GDM1 (cell line): ENCODE measurements at regions not wholly inside any gene's neighbourhood (a gene's known extent, or its start where the extent isn't known, plus 50 kb on each side); places are given as distances from the start of the nearest gene placed in this dataset.
"Not testable (repeated sequence)": the region's sequence is repeated elsewhere in the genome, so short reads cannot be mapped to it uniquely, and the experiment has no call there.

Experiments
- DNase-seq: peaks from one replicate; lab custom pipeline; 2025; lab: John Stamatoyannopoulos, UW

DNA sequence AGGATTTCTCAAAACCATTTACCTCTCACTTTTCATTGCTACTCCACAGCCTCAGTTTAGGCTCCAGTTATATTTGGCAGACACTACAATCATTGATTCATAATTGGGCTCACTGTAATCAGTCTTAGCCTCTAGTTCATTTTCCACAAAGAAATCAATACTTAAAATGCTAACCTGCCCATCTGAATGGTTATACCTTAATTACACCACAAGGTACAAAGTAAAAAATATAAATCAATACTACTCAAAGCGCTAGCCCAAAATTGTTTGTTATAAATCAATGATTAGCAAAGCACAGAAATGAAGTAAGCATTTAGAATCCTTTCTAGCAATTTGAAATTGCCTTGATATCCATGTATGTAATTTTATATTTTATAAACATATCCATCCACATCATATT lies 222.6 kb upstream of the NDST3 start:
- no peak for DNase-seq

DNA sequence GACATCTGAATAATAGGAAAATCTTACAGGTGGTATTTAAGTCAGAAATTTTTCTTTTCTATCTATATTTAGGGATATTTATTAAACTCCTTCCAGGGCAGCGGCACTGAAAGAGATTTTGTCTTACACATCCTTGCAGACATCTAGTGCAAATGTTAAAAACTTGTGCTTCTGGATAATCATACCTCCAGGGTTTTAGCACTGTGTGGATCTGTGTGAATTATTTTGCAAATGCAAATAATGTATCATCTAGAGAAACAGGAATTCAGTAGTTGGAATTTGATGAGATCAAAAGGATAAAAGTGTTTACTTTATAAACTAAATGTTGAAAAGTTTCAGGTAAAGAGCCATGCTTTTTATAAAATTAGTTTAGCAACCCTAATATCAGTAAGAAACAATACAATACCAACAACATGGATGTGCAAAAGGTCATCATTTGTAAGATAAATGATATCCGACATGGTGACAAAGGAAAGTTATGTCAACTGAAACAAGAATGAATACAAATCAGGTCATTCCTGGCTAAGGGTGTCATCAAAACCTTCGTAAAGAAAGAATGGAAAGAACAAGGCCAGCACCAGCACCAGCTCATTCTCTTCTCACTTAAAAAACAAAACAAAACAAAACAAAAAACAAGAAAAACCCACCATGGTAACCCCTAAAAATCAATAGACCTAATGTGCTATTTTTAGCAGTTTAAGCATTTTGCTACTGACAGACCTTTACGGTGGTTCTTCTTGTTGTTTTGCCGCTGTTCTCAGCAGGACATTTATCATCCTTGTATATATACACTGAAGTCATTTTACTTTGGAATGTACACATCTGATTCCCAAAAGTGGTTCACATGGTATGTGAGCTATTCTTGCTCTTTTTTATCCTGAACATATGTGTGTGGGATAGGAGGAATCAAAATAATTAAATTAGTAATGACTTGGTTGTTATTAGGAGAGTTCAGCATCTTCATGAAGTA lies 219.7 kb upstream of the NDST3 start:
- no peak for DNase-seq

DNA sequence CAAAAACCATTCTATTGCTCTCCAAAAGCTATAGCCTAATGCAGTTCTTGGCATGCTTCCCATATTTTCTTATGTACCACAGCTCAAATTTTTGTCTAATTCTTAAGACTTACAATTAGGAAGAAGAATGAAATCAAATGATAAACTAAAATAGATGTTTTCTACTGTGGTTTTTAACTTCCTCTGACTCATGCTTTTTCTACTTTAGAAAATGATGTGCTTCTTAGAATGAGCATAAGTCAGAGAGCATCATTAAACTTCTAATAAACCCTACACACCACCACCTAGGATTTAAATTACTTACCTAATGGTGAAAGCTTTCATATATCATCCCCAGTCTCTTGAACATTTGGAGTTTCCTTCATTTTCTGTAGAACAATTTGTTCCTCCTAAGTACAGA lies 217.0 kb upstream of the NDST3 start:
- DNase-seq: no peak

DNA sequence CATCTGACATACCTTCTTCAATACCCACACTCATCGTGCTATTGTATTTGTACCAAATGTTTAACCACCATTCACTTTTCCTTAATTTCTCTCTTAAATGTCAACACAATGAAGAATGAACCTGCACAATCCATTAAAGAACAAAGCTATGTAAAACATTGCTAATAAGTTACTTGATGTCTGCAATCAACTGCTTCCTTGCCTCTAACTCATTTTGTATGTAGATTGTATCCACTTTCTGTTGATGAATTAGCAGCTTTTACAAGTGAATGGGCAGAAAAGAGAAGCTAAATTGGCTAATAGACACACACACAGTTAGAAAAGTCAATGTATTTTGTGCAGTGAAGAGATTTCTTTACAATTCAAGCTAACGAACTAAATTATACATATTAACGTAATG lies 212.5 kb upstream of the NDST3 start:
- DNase-seq: no peak

DNA sequence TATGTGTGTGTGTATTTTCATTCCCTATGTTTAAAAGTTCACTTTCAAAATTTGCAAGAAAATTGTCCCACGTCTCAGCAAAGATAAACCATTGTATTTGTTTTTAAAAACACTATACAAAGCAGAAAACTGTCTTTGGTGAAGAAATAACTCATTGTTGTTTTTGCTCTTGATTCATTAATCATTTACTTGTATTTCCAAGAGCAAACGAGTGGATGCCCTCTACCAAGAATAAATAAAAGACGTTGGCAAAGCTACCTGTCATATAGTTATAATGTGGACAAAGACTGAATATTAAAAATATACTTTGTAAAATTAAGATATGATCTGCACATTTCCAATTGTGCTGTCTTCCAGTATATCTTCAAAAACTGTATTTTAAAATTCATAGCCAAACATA lies 210.9 kb upstream of the NDST3 start:
- DNase-seq: no peak

DNA sequence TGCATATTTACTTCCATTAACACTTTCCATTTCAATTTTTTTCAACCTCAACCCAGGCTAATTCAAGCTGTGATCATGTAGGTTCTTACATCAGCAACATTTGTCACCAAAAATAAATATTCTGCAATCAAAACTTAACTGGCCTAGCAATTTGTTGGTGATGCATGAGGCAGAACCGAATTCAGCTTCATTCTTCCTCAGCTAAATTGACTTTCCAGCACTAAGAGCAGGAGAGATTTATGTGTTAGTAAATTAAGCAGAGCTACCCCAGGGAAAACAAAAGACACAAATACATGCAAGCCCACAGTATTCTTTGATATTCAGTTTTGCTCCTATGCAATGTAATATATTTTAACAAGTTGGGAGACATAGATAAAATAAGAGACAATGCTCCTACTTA lies 208.7 kb upstream of the NDST3 start:
- no peak for DNase-seq

DNA sequence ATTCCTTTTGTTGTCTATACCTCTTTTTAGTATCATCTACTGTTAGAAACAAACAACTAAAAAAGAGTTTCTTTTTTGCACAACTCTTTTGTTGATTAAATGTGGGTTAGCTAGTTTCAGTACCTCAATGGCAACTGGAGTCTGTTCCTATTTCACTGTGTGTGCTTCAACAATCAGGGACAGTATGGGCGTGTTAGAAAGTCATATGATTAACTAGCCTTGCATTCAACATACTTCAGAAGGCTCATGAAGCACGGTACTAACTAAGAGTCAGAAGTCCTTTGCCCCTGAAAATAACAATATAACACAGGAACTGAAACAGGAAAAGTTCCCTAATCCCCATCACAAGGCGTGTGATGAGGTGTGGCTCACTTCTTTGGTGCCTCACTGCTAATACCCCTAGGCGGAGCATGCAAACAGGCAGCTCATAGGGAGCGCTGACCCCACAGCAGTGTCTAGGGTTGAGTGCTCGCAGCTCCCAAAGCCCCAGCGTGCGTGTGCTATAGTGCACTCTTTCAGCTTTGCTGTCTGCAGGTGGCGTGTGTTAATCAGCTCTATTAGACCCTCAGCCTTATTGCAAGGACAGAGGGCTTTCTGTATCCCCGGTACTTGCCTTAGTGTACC lies 203.1 kb upstream of the NDST3 start:
- no peak for DNase-seq

DNA sequence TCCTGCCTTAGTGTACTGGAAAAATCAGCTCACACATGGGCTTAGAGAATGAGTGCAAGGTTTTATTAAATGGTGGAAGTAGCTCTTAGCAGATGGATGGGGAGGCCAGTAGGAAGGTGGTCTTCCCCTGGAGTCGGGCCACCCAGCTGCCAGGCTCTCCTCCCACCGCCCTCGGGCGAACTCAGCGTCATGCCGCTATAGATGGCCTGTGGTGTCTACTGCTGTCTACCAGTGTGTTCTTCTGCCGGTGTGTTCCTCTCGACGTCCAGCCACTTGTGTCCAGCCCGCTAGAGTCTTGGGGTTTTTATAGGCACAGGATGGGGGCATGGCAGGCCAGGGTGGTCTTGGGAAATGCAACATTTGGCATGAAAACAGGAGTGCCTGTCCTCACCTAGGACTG lies 198.7 kb upstream of the NDST3 start:
- DNase-seq: no peak

DNA sequence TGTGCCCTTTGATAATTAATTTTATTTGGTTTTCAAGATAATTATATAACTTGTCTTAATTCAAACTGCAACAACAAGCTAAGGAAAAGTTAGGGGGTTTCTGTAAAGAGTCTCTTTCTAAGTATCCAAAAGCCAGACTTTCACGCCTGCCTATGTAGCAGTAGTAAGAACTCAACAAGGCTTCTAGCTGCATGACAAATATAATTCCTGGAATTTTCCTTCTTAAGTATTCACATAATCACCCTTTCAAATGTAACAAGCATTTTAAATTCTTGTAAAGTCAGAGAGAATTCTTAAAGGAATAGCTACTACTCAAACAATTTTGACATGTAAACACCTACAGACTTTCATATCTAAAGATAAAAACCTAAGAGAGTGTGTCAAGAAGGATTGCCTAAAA lies 189.7 kb upstream of the NDST3 start:
- no peak for DNase-seq

DNA sequence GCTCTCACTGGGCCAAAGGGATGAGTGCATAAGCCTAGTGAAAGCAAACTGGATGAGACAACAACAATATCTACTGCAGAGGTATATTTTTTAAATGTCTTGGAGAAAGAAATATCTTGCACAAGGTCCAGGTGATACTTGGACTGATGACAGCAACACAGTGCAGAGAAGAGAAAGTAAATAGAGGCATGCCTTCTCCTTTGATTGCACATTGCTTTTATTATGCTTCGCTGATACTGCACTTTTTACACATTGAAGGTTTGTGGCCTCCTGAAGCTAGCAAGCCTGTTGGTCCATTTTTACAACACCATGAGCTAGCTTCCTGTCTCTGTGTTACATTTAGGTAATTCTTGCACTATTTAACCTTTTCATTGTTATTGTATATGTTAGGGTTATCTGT lies 189.0 kb upstream of the NDST3 start:
- no peak for DNase-seq

DNA sequence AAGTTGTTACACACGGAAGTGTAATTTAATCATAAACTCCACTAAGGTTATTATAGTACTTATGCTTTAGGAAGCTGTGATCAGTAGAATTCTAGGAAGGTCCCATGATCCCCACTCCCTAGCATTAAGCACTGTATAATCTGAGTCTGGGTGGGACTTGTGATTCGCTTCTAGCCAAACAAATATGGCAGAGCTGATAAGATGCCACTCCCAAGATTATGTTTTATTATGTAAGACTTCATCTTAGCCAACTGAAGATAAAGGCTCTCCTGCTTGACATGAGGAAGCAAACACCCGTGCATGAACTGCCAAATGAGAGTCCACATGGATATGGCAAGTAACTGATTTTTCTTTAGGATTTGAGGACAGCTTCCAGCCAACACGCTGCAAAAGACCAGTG lies 186.4 kb upstream of the NDST3 start:
- no peak for DNase-seq

DNA sequence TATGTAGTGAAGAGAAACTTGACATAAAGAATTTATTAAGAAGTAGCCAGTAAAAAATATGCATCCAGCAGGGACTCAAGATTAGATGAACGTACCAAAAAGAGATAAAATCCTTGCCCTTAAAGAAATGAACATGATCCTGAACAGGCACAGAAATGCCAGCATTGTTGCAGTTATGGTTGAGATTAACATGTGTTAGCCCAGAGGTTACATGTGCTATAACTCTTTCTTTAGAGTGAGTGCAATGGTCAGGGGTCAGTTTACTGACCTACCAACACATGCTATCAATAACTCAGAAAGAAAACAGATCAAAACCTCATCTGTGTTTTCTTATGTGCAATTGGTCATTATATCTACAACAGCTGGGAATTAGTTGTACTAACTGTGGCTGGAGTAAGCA lies 166.1 kb upstream of the NDST3 start:
- DNase-seq: no peak

DNA sequence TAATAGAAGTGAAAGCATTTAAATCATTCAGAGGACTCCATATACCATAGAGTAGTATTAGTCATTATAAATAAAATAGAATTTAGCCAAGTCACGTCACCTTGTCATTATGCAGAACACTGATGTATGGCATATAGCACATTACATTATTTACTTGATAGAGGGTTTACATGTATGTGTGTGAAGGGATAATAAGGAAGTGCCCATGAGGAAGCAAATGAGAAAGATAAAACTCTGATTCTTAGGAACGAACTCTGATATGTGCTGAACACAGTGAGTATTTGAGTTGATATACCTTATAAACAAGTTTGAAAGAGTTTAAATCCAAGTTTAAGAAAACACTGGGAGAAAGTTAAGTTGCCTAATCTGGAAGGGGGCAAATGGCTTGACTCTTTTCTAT lies 160.5 kb upstream of the NDST3 start:
- DNase-seq: no peak

DNA sequence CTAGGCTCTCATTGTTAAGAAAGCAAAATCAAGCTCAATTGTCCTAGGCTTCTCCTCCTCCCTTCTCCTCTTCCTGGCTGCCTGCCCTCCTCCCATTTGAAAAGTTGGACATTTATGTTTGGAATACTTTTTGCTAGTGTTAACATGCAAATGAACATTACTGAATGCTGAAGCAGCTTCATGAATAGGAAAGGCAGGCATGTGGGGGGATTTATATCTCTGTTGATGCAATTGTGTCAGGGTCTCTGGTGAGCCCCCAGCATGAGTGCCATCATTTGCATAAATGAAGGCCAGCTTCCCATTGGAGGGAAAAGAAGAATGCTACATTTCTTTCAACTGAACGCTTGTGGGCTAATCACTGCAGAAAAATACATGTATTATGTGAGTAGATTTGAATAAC lies 160.1 kb upstream of the NDST3 start:
- DNase-seq: no peak

DNA sequence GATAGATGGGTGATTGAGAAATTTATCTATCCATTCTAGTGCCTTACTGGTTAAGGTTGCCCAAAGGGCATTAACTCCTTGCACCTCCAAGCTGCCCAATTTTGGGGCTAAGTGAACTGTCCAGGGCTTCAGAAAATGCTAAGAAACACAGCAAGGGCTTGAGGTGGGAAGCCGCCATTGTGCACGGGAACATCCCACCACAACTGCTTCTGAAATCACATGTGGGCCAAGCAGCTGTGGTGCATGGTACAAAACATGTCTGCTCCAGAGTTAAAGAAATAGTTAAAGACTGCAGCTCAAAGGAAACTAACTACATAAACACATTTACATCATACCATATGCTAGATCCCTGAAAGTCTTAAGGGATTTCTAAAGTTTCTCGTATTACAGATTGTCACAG lies 144.3 kb upstream of the NDST3 start:
- no peak for DNase-seq

DNA sequence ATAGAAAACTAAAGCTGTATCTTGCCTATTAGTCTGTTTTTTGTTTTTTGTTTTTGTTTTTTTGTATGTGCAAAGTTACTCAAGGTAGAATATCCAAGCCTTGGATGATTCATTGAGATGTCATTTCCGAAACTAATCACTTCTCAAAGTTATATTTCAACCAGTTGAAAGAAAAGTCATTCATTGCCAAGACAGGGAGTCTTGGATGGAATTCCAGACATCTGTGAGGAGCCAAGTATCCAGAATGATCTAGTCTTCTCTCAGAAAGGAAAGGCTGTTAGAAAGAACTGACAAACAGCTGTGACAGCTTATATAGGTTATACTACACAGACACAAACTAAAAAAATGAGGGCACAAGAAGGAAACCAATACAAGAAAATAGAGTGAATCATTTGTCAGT lies 141.1 kb upstream of the NDST3 start:
- no peak for DNase-seq

DNA sequence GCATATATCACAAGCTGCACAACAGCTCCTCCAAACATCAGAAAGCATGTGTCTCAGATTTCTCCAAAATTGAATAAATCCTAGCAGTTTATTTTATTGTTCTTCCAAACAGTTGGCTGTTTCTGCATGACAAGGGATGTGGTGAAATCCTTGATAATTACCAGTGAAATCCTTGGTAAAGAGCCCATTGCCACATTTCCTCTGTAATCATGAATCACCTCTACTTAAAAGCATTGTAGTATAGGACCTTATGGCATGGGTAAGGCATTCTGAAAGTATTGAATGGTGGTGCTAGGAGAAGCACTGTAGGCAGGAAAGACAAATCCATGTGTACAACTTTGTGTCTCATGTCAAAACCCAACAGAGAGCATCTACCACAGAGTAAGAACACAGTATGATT lies 135.8 kb upstream of the NDST3 start:
- no peak for DNase-seq

DNA sequence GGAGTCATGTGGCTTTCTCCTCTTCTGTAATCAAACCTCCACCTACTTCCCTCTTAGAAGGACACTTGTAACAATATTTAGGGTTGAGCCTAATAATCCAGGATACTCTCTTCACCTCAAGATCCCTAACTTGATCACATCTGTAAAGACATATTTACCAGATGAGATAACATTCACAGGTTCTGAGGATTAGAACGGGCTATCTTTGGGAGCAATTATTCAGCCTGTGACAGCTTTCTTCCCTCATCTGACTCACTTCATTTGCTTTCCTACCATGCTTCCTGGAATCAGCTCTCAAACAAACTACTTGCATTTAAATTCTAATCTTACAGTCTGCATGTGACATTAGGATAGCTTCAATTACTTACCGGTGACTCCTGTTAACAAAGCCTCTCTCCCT lies 133.5 kb upstream of the NDST3 start:
- no peak for DNase-seq

DNA sequence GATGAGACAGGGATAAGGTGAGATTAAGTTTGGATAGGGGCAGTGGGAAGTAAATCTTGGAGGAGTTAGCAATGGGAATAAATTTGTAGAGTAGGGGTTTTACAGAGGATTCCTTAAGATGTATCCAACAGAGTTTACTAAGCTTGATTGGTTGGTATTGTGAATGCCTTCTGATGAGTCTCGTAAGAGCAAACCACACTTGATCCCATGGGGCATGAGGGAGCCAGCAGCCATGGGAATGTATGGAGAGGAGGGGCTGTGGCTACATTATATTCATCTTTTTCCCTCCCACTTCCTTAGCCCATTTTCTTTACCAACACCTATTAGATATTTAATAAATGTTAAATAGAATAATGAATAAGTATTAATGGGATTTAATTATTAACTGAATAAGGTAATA lies 126.6 kb upstream of the NDST3 start:
- no peak for DNase-seq

DNA sequence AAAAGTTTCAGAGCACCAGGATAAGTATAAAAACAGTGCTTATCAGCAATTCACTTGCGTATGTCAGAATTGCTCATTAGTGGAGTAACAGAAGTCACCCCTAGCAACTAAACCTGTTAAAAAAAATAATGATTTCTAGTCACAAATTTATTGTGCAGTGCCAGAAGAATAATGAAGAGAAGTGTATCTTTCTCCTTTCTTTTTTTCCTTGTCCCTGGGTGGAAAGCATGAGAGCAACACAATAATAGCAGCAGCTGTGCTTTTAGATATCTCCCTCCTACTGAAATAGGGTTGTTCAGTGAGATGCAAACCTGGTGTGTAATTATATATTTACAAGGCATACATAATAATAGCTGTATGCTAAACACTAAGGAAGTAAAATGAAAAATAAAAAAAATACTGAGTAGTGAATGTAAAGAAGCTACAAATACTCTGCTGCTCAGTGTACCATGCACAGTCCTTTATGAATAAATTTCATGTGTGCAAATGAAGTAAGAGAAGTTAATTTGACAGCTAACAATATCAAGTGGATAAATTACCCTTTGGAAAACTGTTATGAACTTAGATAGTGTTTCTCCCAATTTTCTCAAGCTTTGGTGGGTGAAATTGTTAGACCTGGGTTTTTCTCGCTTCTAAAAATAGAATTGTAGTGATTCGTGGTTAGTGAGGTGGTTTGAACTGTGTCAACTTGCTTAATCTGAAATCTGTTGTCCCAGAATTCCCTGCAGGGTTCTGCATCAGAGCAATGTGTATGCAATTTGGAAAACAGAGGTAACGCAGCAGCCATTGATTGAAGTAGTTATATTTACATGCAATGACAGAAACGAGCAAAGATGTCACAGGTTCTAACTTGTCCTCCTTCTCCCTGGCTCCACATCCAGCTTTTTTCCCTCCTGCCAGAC lies 125.7 kb upstream of the NDST3 start:
- no peak for DNase-seq

DNA sequence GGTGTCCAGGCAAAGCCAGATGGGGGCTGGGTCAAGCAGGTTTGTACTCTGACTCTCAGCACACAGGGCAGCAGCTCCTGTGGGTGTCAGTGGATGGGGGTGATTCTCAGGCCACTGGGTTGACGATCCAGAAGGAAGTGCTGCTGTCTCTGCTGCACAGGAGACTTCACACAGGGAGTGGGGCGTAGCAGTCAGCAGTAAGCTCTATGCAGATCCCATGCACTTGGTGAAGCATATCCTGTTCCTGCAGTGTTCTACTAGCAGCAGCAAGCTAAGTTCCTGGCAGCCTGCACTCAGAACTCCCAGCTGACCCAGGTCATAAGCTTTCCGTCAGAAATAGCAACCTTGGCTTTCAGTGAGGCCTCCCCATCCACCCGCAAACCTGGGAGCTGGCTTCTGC lies 117.6 kb upstream of the NDST3 start:
- no peak for DNase-seq

DNA sequence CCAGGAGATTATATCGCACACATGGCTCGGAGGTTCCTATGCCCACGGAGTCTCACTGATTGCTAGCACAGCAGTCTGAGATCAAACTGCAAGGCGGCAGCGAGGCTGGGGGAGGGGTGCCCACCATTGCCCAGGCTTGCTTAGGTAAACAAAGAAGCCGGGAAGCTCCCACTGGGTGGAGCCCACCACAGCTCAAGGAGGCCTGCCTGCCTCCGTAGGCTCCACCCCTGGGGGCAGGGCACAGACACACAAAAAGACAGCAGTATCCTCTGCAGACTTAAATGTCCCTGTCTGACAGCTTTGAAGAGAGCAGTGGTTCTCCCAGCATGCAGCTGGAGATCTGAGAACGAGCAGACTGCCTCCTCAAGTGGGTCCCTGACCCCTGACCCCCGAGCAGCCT lies 112.0 kb upstream of the NDST3 start:
- DNase-seq: not testable (repeated sequence)

DNA sequence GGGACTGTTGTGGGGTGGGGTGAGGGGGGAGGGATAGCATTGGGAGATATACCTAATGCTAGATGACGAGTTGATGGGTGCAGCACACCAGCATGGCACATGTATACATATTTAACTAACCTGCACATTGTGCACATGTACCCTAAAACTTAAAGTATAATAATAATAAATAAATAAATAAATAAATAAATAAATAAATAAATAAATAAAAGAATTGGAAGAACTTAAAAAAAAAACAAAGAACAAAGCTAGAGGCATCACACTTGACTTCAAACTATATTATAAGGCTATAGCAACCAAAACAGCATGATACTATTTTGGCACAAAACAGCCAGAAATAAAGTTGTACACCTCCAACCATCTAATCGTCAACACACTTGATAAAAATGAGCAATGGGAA lies 106.5 kb upstream of the NDST3 start:
- DNase-seq: not testable (repeated sequence)
